Activated naive CD8-positive, alpha-beta T cell treated with anti-CD3 and anti-CD28 coated beads for 36 hours (primary cell): ENCODE measurements at regions not wholly inside any gene's neighbourhood (a gene's known extent, or its start where the extent isn't known, plus 50 kb on each side); places are given as distances from the start of the nearest gene placed in this dataset.
"Not testable (repeated sequence)": the region's sequence is repeated elsewhere in the genome, so short reads cannot be mapped to it uniquely, and the experiment has no call there.

ENCODE experiments used
- DNase-seq: peaks from one replicate; pipeline ENCODE4 v3.0.0; 2021
- H3K27ac Mint-ChIP-seq: one replicate; pipeline ENCODE4 v1.8.0; 2022; ENCODE audit warnings: mild to moderate bottlenecking, moderate library complexity, mixed read lengths
- H3K27me3 Mint-ChIP-seq: one replicate; pipeline ENCODE4 v1.8.0; 2022; ENCODE audit warnings: mild to moderate bottlenecking, mixed read lengths
- H3K36me3 Mint-ChIP-seq: one replicate; pipeline ENCODE4 v1.8.0; 2021; ENCODE audit warnings: mild to moderate bottlenecking, mixed read lengths
- H3K4me1 Mint-ChIP-seq: one replicate; pipeline ENCODE4 v1.8.0; 2021; ENCODE audit warnings: mixed read lengths
- H3K4me3 Mint-ChIP-seq: one replicate; pipeline ENCODE4 v1.8.0; 2022; ENCODE audit warnings: mild to moderate bottlenecking, moderate library complexity, mixed read lengths
- H3K9me3 Mint-ChIP-seq: one replicate; pipeline ENCODE4 v1.8.0; 2022; ENCODE audit warnings: mixed read lengths

DNA sequence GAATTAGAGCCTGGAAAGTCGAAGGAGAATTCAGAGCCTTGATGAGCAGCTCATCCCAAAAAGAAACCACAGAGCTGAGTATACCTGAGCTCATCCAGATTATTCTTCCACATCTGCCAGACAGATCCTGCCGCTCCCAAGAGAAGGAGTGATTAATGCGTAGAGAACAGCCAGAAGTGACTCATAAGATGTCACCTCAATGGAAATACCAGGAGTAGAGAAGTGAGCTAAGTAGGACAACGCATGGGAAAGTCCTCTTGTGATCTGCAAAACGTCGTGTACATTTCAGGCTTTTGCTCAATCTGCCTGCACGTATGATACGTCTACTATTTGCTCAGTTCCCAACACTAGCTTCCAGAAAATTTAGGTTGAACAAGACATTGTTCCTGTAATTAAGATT is 230.5 kb upstream of the AUTS2 start:
- DNase-seq: no peak
- H3K4me3 Mint-ChIP-seq: no peak overlapping the region
- H3K36me3 Mint-ChIP-seq: no peaks in the 10 kb centered on the region
- H3K4me1 Mint-ChIP-seq: no peaks in the 10 kb centered on the region
- H3K27me3 Mint-ChIP-seq: no peaks in the 10 kb centered on the region
- H3K27ac Mint-ChIP-seq: no peak overlapping the region
- no peaks in the 10 kb centered on the region for H3K9me3 Mint-ChIP-seq

DNA sequence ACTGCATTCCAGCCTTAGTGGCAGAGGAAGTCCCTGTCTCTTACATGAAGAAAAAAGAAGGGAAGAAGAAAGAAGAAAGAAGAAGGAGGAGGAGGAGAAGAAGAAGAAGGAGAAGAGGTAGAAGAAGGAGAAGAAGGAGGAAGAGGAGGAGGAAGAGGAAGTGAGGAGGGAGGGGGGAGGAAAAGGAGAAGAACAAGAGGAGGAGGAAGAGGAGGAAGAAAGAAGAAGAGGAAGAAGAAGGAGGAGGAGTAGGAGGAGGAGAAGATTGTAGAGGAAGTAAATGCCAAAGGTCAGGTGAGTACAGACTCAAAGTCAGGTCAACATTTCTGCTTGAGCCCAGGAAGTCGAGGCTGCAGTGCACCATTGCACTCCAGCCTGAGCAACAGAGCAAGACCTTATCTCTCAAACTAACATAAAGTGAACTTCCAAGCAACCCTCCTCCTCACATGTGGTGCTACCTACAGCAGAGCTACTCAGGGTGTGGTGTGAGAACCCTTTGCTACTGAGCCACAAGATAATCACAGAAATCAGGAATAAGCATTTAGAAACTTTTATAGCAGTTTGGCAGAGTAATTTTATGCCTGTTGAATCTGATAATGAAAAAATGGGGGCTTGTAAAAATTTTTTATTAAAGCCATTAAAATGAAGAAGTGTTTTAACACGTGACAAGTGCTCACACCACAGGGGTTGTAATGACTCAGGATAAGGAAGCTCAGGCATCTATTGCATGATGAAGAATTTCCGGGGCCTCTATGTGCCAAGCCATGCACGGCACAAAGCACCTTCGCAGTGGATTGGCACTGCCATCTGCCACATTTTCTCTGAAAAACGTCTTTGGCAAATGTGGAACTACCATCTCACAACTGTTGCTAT is 224.9 kb upstream of the AUTS2 start:
- Mint-ChIP-seq H3K9me3 (no peaks in the 10 kb centered on the region), H3K27ac (no peak overlapping the region), H3K4me1 (no peaks in the 10 kb centered on the region), H3K27me3 (no peaks in the 10 kb centered on the region), H3K4me3 (no peak overlapping the region), H3K36me3 (no peaks in the 10 kb centered on the region)
- DNase-seq: no peak

DNA sequence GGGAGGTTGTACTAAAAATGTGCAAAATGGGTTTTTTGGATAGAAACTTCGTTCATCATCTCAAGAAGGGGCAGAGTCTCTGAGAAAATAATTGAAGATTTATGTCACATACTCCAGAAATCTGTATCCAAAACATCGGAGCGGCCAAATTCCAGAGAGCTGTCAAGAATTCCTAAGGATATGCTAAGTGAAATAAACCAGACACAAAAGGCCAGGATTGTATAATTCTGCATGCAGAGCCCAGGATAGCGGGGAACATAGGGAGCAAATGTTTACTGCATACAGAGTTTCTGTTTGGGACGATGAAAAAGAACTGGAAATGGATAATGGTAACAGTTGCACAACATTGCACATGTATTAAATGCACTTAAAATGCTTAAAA is 224.2 kb upstream of the AUTS2 start:
- Mint-ChIP-seq H3K36me3 (no peaks in the 10 kb centered on the region), H3K27ac (no peak overlapping the region), H3K27me3 (no peaks in the 10 kb centered on the region), H3K4me3 (no peak overlapping the region), H3K4me1 (no peaks in the 10 kb centered on the region), H3K9me3 (no peaks in the 10 kb centered on the region)
- no peak for DNase-seq

DNA sequence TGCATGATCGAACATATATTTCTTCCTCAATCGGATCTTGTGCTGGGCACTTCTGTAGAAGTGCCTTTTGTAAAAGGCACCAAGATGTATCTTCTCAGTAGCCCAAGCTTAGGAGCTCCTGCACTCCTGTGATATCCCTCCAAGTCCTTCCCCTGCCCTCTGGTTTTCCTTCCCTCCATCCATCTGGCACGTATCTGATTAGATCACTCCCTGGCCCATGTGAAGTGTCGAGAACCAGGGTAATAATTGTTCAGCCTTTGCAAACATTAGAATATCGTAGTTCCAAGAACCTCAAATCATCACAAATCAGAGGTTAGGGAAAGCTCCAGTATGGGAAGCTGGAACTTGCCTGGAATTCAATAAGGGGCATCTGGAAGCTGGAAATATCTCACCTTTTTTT is 221.1 kb upstream of the AUTS2 start:
- Mint-ChIP-seq H3K27ac (no peak overlapping the region), H3K9me3 (no peaks in the 10 kb centered on the region), H3K27me3 (no peaks in the 10 kb centered on the region), H3K36me3 (no peaks in the 10 kb centered on the region), H3K4me3 (no peak overlapping the region), H3K4me1 (no peaks in the 10 kb centered on the region)
- no peak for DNase-seq

DNA sequence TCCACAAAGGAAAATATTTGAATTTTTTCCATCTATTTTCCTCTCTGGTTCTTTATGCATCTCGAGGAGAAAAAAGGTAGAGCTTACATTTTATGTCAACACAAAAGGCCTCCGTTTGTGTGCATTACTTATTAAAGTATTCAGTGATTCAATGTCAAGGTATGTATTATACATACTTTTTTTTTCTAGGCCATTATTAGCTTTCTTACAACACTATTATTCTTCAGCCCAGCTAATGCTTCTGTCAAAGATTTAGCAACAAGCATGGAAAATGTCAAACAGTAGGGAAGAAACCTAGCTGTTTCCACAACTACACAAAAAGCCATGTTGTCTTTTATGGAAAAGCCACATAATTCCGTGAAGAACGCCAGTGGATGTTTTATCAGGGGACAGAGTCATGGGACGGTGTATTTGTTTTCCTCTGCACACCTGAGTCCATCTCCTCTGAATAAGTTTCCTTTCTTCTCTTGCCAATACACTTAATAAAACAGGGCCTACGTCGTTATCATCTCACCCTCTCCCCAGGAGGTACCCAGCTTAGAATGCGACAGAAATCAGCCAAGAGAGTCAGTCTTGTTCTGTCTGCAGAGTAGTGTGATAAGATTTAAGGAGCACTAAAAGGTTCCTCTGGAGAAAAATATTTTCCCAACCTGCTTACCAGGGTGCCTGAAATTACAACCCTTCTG is 209.7 kb upstream of the AUTS2 start:
- Mint-ChIP-seq H3K36me3 (peaks cover 1% of the 10 kb centered on the region), H3K9me3 (peaks cover 2% of the 10 kb centered on the region), H3K4me3 (no peak overlapping the region), H3K4me1 (no peaks in the 10 kb centered on the region), H3K27me3 (peaks cover 4% of the 10 kb centered on the region), H3K27ac (no peak overlapping the region)
- no peak for DNase-seq

DNA sequence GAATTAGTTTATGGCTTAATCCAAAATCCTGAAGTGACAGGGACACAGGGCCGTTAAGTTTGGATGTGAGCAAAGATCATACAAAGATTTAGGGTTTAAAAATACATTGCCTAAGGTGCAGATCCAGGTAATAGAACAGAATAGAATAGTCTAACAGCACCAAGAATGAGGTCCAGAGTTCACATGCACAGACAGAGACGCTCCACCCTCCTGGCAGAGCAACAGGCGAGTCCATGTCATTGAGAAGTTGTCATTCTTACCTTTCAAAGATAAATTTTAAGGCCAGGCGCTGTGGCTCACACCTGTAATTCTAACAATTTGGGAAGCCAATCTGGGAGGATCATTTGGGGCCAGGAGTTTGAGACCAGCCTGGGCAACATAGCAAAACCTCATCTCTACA is 209.1 kb upstream of the AUTS2 start:
- DNase-seq: no peak
- H3K9me3 Mint-ChIP-seq: peaks cover 2% of the 10 kb centered on the region
- no peak overlapping the region for H3K27ac Mint-ChIP-seq
- no peak overlapping the region for H3K4me3 Mint-ChIP-seq
- no peaks in the 10 kb centered on the region for H3K4me1 Mint-ChIP-seq
- H3K27me3 Mint-ChIP-seq: no peaks in the 10 kb centered on the region
- H3K36me3 Mint-ChIP-seq: no peaks in the 10 kb centered on the region

DNA sequence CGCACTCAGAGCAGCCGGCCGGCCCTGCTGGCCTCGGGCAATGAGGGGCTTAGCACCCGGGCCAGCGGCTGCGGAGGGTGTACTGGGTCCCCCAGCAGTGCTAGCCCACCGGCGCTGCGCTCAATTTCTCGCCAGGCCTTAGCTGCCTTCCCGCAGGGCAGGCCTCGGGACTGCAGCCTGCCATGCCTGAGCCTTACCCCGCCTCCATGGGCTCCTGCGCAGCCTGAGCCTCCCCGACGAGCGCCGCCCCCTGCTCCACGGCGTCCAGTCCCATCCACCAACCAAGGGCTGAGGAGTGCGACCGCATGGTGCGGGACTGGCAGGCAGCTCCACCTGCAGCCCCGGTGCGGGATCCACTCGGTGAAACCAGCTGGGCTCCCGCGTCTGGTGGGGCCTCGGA is 204.4 kb upstream of the AUTS2 start:
- not testable (repeated sequence) for H3K4me3 Mint-ChIP-seq, H3K36me3 Mint-ChIP-seq, H3K27me3 Mint-ChIP-seq, H3K9me3 Mint-ChIP-seq, DNase-seq, H3K4me1 Mint-ChIP-seq, H3K27ac Mint-ChIP-seq

DNA sequence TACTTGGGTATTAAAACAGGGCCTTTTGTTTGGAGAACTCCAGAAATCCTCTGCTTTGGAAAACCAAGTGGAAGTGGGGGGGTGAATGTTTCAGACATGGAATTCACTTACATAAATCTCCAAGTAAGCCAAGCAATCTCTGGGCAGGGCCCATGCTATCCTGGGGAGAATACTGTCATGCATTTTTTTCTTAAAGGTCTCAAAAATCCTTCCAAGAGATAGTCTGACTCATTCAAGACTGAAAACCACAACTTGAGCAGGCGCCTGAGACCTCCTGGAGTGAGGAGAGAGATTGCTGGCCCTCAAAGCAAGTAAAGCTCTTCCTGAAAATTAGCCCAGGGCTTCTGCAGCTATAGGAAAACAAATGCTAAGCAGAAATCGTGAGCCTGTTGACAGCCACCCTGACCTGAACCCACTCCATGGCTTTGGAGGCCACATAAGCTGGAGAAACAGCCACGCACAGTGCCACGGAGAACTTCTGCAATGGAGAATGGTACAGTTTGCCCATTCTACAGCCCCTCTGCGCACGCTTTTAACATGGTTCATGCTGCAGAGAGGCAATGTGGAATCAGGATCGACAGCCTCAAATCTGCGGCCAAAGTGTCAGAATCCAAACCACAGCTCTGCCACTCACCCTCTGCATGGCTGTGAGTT is 203.1 kb upstream of the AUTS2 start:
- no peaks in the 10 kb centered on the region for H3K4me1 Mint-ChIP-seq
- H3K27ac Mint-ChIP-seq: no peak overlapping the region

DNA sequence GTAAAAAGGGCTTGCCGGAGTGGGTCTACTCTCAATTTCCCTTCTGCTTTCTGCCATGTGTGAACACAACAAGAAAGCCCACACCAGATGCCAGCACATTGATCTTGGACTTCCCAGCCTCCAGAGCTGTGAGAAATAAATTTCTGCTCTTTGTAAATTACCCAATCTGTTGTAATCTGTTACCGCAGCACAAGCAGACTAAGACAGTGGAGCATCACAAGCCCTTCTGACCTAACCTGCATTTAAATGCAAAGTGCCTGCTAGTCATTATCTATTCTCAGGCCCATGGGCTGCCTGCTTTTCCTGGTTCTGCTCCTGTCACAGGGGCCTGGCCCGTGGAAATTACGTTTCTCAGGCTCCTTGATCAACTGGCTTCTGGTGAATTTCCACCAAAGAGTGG is 199.3 kb upstream of the AUTS2 start:
- Mint-ChIP-seq H3K9me3 (no peaks in the 10 kb centered on the region), H3K4me1 (no peaks in the 10 kb centered on the region), H3K27ac (no peak overlapping the region), H3K27me3 (no peaks in the 10 kb centered on the region), H3K36me3 (no peaks in the 10 kb centered on the region), H3K4me3 (no peak overlapping the region)
- DNase-seq: no peak

More for the DNA sequence above, 203.1 kb upstream of the AUTS2 start:
- Mint-ChIP-seq H3K27me3 (no peaks in the 10 kb centered on the region), H3K9me3 (no peaks in the 10 kb centered on the region), H3K36me3 (no peaks in the 10 kb centered on the region), H3K4me3 (no peak overlapping the region)
- no peak for DNase-seq

DNA sequence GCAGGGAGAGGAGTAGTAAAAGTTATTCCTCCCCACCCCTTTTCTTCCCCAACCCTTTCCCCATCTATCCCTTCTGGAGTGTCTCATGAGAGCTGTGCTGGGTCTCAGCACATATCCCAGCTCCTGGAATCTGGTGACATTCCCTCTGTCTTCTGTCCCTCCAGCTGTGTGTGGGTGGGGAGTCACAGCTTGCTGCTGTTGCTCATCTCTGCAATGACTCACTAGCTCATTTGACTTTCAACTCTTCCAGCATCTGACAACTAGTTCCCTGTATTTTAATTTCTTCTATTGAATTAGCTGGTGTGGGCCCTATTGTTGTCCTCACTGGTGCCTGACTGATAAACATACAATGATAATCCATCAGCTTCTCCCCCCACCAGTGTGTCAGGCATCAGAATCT is 198.9 kb upstream of the AUTS2 start:
- DNase-seq: no peak
- Mint-ChIP-seq H3K36me3 (no peaks in the 10 kb centered on the region), H3K4me1 (no peaks in the 10 kb centered on the region), H3K9me3 (no peaks in the 10 kb centered on the region), H3K27me3 (no peaks in the 10 kb centered on the region), H3K4me3 (no peak overlapping the region), H3K27ac (no peak overlapping the region)

DNA sequence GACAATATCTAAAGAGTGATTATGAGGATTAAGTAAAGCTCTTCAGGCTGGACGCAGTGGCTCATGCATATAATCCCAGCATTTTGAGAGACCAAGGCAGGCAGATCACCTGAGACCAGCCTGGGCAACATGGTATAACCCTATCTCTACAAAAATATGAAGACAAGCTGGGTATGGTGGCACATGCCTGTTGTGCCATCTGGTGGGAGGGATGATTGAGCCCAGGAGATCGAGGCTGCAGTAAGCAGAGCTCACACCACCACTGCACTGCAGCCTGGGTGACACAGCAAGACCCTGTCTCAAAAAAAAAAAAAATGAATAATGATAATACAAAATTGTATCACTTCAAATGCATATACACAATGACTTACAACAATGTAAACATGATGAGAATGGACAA is 195.6 kb upstream of the AUTS2 start:
- no peak overlapping the region for H3K4me3 Mint-ChIP-seq
- no peaks in the 10 kb centered on the region for H3K9me3 Mint-ChIP-seq
- H3K27me3 Mint-ChIP-seq: no peaks in the 10 kb centered on the region
- H3K27ac Mint-ChIP-seq: no peak overlapping the region
- no peaks in the 10 kb centered on the region for H3K36me3 Mint-ChIP-seq
- DNase-seq: no peak
- no peaks in the 10 kb centered on the region for H3K4me1 Mint-ChIP-seq

DNA sequence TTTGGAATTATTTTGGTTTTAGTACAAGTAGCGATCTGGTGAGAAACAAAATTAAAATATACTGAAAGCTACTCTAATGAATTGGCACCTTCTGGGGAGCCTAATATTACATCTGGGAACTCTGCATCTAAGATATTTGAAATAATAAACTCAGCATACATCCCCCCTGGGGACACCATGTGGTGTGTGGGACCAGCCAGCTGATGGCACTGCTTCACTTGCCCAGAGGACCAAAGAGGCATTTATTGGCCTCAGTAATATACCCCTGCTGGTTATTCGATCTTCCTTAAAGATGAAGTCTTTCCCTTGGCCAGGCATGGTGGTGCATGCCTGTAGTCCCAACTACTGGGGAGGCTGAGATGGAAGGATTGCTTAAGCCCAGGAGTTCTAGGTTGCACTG is 195.1 kb upstream of the AUTS2 start:
- H3K4me1 Mint-ChIP-seq: no peaks in the 10 kb centered on the region
- H3K27ac Mint-ChIP-seq: no peak overlapping the region
- H3K27me3 Mint-ChIP-seq: no peaks in the 10 kb centered on the region
- no peak overlapping the region for H3K4me3 Mint-ChIP-seq
- H3K9me3 Mint-ChIP-seq: no peaks in the 10 kb centered on the region
- no peaks in the 10 kb centered on the region for H3K36me3 Mint-ChIP-seq
- DNase-seq: no peak

DNA sequence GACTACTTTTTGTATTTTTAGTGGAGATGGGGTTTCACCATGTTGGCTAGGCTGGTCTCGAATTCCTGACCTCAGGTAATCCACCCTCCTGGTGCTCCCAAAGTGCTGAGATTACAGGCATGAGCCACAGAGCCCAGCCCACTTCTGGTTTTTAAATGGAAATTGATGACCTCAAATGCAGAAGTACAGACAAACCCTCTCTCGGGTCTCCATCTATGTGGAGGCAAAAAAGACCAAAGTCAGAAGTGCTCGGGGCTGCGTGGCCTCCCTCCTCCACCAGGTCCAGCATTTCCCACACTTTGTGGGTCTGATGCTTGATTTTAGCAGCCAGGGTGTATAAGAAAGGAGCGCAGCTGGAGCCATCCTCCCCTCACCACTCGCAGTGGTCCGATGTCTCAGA is 187.3 kb upstream of the AUTS2 start:
- Mint-ChIP-seq H3K9me3 (peaks cover 6% of the 10 kb centered on the region), H3K27ac (no peak overlapping the region), H3K4me3 (no peak overlapping the region), H3K4me1 (no peaks in the 10 kb centered on the region), H3K36me3 (no peaks in the 10 kb centered on the region), H3K27me3 (no peaks in the 10 kb centered on the region)
- no peak for DNase-seq

DNA sequence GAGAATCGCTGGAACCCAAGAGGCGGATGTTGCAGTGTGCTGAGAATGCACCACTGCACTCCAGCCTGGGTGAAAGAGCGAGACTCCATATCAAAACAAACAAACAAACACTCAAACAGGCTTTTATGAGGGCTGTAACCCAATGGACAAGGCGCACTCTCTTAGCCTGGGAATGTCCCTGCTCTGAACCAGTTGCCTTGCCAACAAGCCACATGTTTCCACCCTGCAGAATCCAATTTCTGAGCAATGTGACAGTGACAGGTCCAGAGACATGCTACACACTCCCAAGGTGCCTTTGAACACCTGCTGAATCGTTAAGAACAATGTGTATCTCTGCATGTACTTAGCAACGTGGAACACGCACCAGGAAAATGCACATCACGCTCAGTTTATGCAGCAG is 186.8 kb upstream of the AUTS2 start:
- H3K4me3 Mint-ChIP-seq: no peak overlapping the region

DNA sequence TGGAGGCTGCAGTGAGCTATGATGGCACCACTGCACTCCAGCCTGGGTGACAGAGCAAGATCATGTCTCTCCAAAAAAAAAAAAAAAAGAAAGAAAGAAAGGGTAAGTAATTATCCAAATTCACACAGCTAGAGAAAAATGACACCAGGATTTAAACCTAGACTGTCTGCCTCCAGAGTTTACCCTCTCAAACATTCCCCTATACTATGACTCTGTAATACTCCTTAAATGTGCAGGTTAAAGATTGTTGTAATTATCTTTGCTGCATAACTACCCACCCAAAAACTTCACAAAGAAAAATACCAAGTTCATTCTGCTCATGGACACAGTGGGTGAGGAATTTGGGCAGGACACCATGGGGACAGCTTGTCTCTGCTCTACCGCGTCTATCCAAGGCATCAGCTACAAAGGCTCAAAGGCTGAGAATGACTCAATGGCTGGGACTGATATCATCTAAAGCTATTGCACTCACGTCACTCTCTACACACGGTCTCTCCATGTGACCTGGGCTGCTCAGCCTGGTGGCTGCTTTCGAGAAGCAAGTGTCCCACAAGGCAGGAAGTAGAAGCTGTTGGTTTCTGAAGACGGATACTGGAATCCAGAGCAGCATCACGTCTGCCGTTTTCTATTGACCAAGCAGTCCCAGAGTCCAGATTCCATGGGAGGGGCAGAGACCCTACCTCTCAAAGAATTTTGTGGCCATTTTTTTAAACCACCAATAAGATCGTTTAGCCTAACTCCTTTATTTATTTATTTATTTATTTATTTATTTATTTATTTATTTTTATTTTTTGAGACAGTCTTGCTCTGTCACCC is 185.7 kb upstream of the AUTS2 start:
- no peaks in the 10 kb centered on the region for H3K4me1 Mint-ChIP-seq
- no peak overlapping the region for H3K4me3 Mint-ChIP-seq
- peak; percentile 12 for DNase-seq
- H3K27ac Mint-ChIP-seq: no peak overlapping the region
- H3K27me3 Mint-ChIP-seq: no peaks in the 10 kb centered on the region
- H3K36me3 Mint-ChIP-seq: no peaks in the 10 kb centered on the region
- peaks cover 6% of the 10 kb centered on the region for H3K9me3 Mint-ChIP-seq

More for the DNA sequence above, 186.8 kb upstream of the AUTS2 start:
- Mint-ChIP-seq H3K9me3 (peaks cover 6% of the 10 kb centered on the region), H3K4me1 (no peaks in the 10 kb centered on the region), H3K36me3 (no peaks in the 10 kb centered on the region), H3K27me3 (no peaks in the 10 kb centered on the region), H3K27ac (no peak overlapping the region)
- no peak for DNase-seq
